ENCODE measurements at regions not wholly inside any gene's neighbourhood (a gene's known extent, or its start where the extent isn't known, plus 50 kb on each side); places are given as distances from the start of the nearest gene placed in this dataset.
"Not testable (repeated sequence)": the region's sequence is repeated elsewhere in the genome, so short reads cannot be mapped to it uniquely, and the experiment has no call there.

DNA sequence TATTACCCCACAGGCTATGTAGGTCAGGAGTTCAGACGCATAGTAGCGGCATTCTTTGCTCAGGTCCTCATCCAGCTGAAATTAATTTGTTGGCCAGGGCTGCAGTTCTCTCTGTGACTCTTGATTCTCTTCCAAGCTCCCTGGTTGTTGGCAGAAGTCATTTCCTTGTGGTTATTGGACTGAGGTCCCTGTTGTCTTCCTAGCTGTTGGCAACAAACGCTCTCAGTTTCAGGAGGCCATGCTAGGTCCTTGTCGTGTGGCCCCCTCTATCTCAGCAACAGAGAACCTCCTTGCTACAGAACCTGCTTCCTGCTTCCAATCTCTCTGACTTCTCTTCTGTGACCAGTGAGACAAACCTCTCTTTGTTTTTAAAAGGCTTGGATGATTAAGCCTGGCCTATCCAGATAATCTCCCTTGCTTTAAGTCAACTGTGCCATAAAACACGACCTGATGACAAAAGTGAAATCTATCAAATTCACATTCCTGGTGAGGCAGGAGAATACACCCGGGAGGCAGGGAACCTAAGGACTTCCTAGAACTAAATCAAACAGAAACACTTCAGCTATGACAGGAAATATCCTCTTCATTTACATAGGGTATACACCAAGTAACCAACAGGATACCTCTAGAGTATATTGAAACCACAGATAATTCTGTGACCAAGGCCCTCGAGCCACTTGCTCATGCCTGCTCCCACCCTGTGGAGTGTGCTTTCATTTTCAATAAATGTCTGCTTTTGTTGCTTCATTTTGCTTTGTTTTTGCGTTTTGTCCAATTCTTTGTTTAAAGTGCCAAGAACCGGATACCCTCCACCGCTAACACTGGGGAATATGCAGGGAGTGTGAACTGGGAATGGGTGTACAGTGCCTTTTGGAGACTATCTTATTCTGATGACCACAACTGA is 196.0 kb downstream of the BTBD3 start:
- no peak for DNase-seq (ENCODE audit: low spot score)

DNA sequence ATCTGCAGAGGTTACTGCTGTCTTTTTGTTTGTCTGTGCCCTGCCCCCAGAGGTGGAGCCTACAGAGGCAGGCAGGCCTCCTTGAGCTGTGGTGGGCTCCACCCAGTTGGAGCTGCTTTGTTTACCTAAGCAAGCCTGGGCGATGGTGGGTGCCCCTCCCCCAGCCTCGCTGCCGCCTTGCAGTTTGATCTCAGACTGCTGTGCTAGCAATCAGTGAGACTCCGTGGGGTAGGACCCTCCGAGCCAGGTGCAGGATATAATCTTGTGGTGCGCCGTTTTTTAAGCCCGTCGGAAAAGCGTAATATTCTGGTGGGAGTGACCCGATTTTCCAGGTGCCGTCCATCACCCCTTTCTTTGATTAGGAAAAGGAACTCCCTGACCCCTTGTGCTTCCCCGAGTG is 211.4 kb downstream of the BTBD3 start:
- not testable (repeated sequence) for DNase-seq (ENCODE audit: low spot score)

DNA sequence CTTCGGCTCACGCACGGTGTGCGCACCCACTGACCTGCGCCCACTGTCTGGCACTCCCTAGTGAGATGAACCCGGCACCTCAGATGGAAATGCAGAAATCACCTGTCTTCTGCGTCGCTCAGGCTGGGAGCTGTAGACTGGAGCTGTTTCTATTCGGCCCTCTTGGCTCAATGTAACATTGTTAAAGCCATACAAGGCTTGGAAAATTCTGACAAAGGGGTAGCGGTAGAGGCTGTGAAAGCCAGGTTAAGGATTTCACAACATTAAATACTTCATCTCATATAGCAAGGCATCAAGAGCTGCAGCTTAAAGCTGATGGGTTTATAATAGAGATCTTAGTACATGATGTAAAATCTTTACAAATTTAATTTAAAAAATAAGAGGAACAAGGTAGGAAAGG is 211.8 kb downstream of the BTBD3 start:
- DNase-seq (ENCODE audit: low spot score), result not testable (repeated sequence)

DNA sequence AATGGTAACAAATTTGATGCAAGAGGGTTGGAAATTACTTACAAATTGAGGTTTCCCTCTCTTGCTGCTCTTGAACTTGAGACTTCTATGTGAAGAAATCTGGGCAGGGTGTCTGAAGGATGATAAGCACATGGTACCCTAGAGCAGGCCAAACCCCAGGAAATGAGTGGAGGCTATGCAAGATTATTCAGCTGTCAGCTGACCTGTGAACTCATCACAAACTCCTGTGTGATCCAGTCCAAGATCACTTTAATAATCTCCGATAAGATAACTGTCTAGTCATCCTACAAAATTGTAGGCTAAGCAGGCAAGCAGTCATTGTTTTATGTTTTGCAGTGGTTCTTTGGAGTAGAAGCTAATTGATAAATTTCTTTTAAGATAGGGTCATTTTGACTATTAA is 213.1 kb downstream of the BTBD3 start:
- no peak for DNase-seq (ENCODE audit: low spot score)

DNA sequence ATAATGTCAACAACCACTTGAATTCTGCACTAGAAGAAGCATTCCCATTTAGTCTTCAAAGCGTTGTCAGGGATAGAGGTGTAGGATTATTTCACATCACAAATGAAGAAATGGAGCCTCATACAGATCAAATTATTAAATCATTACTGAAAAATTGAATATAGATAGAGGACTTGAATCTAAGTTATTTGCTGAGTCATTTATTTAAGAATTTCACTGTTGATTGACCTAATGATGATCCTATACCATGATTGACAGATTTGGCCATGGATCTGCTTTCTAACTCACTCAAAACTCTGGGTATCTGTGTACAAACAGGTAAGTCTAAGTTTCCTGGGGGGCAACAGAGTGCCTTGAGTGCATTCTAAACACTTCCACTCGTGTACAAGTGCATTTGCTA is 215.9 kb downstream of the BTBD3 start:
- DNase-seq (ENCODE audit: low spot score), result no peak

DNA sequence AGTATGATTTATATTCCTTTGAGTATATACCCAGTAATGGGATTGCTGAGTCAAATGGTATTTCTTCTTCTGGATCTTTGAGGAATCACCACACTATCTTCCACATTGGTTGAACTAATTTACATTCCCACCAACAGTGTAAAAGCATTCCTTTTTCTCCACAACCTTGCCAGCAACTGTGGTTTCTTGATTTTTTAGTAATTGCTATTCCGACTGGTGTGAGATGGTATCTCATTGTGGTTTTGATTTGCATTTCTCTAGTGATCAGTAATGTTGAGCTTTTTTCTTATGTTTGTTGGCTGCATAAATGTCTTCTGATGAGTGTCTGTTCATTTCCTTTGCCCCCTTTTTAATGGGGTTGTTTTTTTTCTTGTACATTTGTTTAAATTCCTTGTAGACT is 228.3 kb downstream of the BTBD3 start:
- not testable (repeated sequence) for DNase-seq (ENCODE audit: low spot score)

DNA sequence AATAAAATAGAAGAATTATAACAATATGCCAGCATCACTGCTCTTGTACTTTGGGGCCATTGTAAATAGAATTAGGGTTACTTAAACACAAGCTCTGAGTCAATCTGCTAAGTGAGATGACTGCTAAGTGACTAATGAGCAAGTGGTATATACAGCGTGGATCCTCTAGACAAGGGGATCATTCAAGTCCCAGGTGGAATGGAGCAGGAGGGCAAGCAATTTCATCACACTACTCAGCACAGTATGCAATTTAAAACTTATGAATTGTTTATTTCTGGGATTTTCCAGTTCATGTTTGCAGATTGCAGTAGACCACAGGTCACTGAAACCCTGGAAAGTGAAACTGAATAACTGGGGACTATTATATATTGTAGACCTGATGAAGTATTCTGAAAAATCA is 235.3 kb downstream of the BTBD3 start:
- DNase-seq (ENCODE audit: low spot score), result no peak

DNA sequence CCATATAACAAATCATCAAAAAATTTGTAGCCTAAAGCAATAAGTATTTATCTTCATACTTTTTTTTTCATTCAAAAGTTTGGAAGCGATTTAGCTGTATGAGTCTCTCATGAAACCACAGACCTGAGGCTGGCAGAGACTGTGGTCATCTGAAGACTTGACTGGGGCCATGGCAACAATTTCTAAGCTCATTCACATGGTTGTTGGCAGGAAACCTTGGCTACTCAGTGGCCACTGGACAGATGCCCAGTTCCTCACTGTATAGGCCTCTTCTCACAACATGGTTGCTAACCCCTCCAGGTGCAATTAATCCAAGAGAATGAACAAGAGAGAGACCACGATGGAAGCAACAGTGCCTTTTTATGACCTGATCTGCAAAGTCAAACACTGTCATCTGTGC is 235.9 kb downstream of the BTBD3 start:
- DNase-seq (ENCODE audit: low spot score), result no peak

DNA sequence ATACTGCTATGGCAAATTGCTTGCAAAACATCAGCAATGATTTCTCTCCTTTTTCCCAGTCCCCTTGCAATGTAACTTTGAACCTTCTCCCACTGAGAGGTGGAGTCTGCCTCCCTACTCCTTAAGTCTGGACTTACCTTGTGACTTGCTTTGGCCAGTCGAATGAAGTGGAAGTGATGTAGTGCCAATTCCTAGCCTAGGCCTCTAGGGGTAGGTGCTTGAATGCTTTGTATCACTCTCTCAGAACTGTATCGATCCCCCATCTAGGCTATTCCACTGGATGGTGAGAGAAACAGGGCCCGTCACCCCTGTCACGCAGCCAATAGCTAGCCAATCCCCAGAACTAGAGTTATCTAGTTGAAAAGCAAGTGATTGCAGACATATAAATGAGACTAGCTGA is 238.6 kb downstream of the BTBD3 start:
- no peak for DNase-seq (ENCODE audit: low spot score)

DNA sequence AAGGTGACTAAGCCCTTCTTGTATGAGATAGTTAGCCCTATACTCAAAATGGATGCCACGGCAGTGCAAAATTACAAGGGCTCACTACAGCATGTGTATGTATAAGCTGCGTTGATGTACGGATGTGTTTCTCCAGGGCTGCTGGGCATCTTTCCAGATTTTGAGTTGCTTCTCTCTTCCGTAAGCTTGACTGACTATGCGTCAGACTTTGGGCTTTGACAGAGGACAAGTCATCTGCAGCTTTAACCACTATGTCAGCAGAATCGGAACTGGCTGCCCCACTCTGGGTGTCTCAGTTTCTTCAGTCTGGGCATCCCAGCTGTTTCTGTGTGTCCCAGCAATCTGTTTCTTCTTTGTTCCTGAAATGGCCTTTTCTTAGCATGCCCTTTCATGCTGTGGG is 241.6 kb downstream of the BTBD3 start:
- DNase-seq (ENCODE audit: low spot score), result no peak

DNA sequence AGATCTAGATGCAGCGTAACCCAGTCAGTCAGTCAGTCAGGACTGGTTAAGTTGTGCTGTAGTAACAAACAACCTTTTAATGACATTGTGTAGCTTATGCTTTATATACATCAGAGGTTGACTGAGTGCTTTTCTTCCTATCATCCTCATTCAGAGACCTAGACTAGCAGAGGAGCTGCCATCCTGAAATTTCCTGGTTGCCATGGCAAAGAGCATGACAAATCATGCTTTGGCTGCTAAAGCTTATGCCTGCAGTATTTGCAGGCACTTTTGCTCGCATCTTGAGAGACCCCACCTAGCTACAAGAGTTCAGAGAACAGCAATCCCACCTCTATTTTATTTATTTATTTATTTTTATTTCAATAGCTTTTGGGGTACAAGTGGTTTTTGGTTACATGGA is 244.0 kb downstream of the BTBD3 start:
- DNase-seq (ENCODE audit: low spot score), result no peak

DNA sequence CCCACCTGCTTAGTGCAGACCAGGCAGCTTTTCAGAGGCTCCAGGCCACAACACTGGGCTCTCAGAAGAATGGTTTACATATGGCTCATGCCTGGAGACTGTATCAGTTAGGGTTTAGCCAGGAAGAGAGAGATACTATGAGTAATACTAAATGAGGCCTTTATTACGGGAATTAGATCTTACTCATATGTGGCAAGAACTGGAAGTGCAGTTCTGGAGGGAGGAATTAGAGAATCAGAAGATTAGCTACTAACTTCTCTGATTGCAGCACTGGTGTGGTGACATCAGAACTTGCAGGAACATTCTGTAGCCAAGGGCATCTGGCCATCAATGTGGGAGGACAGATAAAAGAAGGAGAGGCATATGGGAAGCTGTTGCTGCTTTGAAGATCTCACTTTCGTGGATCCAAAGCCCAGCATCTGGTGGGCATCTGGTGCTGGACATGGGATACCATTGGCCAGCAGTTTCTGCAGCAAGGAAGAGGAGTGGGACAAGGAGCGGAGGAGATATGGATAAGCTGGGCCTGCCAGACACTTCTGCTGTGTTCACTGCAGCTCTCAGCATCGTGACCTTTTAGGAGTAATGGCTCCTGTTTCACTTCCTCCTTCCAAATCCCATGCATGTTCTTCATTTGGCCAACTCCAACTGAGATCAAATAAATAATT is 248.5 kb downstream of the BTBD3 start:
- DNase-seq (ENCODE audit: low spot score), result no peak

DNA sequence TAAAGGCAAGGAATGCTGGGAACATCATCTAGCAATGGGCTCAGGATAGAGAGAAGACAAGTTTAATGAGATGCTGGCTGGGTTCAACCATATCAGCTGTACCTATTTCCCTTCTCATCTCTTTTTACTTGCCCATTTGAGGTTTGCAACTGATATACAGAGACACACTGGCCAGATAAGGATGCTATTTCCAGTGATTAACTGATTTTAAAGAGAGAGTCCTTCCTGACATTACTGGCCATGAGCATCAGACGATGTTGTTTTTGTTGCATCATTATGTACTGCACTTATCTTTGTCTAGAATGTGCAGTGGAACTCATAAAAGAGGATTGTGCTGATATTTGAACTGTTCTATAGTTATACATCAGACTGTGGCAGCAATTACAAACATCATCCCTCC is 252.7 kb downstream of the BTBD3 start:
- DNase-seq (ENCODE audit: low spot score), result no peak

DNA sequence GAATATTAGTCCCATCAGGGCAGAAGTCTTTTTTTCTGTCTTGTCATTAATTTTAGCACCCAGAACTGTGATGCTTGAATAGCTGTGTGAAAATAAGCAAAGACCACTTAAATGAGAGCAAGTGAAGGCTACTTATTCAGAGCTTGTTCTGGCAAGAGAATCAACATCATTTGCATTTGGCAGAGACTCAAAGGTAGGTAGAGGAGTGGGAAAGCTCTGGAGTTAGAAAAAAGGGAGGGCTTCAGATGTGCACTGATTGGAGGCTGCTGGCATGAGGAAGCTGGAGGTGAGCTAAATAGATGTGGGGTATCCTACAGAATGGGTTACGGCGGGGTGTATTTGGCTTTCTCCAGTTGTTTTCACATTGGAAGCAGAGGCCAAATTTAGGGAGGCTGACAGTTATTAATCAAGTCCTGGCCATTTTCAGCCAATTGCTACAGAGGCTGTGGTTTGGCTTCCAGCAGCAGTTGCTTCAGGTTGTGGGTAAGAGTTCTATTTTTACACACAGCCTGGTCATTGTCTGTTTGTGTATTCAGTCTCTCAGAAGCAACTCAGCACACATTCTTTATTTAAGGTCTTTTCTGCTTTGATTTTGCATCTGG is 254.3 kb downstream of the BTBD3 start:
- DNase-seq (ENCODE audit: low spot score), result no peak

DNA sequence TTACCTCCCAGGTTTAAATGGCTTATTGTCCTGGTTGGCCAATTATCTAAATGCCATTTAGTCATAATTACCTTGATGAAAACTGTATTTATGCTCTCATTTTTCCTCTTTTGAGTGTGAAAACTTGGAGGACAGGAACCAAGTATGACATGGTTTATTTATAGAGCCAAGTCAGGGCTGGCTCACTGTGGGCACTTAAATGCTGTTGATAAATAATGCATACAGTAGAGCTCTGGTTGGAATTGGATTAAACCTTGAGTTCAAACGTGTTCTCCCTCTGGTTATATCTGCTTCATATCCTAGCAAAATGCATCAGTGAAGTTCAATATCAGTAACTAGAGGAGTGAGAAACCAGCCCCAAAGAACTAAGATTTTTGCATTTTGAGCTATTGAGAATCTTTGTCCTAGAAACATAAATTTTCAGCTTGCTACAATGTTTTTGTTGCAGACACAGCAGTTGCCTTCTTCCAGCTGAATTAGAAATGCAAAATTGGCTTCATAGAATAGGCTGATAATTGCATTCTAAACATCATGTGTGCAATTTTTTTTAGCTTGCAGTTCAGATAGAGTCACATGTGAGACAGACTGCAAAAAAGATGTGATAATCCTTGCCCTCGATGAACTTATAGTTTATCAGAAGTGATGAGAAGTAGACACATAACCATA is 255.8 kb downstream of the BTBD3 start:
- DNase-seq (ENCODE audit: low spot score), result no peak

DNA sequence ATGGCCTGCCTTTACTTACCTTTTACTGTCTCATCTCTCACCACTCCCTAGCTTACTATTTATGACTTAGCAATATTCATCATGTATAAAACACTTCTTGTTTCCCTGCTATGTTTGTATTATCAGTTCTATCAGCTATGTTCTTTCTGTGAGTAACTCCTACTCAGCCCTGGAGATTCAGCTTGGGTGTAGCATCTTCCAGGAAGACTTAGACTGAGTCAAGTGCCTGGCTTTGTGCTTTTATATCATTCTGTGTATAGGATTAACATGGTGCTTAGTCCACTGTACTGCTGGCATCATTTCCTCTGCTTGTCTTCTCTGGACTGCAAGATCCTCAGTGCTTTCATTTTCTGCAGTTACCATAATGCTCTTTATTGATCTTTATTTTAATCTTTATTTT is 257.8 kb downstream of the BTBD3 start:
- DNase-seq (ENCODE audit: low spot score), result no peak

DNA sequence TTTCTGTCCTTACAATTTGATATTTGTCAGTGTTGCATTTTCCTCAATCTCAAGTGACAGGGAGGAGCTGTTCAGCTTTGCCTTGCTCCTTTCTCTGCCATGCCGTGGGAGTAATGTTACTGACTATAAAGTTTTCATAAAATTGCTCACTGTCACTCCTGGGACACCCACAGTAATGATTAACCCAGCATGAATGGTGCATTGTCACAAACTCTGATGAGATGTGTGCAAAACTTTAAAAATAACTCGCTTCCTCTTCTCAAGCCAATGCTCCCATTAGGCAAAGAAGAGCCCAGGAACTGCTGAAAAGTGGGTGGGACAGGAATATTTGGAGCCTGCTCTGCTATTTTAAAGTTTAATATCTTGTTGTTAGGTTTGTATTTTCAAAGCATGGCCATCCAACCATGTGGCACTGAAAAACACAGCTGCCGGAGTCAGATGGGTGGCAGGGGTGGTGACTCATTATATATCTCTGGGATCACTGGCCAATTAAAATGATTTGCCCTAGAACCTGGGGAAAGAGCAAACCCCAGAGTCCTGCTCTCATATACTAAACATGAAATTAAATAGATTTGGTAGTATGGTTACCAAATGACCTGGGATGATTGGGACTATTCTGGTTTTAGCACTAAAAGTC is 260.1 kb downstream of the BTBD3 start:
- DNase-seq (ENCODE audit: low spot score), result no peak

DNA sequence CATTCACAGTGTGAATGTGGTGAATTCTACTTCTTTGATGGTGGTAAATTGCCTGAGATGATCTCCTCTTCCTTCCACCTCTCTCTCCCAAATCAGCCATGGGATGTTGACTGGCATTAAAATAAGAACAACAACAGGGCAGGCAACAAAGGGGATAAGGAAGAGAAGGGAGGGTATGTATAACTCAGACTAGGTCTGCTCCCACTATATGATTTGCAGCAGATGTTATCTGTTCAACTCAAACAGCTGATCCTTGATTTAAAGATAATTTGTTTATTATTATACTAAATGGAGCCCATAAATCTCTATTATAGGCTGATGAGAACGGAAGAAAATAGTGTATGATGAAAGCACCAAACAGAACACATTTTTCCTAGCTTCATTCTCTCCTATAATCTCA is 262.0 kb downstream of the BTBD3 start:
- no peak for DNase-seq (ENCODE audit: low spot score)

DNA sequence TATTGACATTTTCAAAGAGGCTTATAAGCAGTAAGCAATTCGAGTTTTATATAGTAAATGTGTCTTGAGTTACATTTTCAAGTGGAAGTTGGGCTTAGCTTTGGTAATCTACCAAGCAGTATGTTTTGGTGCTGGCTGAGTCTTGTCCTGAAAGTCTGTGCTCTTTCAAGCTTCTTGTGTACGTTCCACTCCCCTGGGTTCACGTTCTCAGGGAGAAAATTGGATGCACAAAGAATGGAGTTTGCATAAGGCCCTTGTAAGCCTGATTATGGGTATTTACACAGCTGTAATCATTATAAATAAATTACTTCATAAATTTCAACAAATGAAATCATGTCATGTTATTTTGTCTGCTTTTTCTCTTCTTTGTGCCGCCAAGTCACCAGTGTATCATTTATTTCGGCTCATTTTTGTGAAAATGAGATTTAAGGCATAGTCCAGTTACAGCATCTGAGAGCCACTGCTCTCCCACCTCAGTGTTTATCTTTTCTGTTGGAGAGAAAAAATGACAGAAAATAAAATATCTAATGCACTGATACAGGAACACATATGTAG is 262.5 kb downstream of the BTBD3 start:
- no peak for DNase-seq (ENCODE audit: low spot score)

DNA sequence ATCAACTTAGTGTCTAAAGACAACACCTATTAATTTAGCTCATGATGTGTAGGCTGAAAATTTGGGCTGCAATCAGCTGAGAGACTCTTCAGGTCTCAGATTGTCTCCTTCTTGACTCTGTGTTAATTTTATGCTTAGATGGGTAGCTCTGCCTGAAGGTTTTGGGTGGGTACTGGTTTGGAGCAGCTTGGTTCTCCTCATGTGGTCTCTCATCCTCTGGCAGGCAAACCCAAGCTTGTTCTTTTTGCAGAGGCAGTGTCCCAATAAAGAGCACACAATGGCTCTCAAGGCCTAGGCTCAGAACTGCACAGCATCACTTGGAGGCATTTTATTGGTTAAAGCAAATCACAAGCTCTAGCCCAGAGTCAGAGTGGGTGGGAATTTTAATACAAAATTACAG is 280.6 kb downstream of the BTBD3 start:
- no peak for DNase-seq (ENCODE audit: low spot score)

DNA sequence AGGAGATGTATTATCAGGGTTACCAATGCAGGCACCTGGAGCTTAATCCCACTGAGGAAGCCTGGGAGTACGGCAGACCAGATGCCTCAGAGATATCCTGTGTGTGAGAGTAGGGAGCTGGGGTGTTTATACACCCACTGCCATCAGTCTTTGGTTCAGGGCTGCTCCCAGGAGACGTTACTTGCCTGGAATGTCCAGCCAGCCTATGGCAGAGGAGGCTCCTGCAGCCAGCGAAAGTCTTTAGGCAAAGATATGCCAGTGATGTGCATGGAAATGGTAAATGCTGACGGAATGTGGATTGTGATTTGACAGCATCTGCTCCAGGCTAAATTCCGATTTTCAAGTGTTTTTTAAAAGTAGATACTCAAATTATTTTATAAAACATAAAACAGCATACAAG is 282.0 kb downstream of the BTBD3 start:
- no peak for DNase-seq (ENCODE audit: low spot score)

Measured in left forelimb (tissue), 1 donor.